Endothelial cell (in vitro differentiated cells): ENCODE measurements at regions not wholly inside any gene's neighbourhood (a gene's known extent, or its start where the extent isn't known, plus 50 kb on each side); places are given as distances from the start of the nearest gene placed in this dataset.

Experiments used
- DNase-seq: peaks from one replicate; pipeline ENCODE4 v3.0.0; 2021; ENCODE audit warnings: low spot score
- H3K27ac Mint-ChIP-seq: one replicate; pipeline ENCODE4 v1.8.0; 2021; ENCODE audit warnings: mixed read lengths, inconsistent platforms; ENCODE audit not compliant: unreplicated experiment
- H3K27me3 Mint-ChIP-seq: one replicate; pipeline ENCODE4 v1.8.0; 2021; ENCODE audit warnings: mild to moderate bottlenecking, moderate library complexity, mixed read lengths, inconsistent platforms; ENCODE audit not compliant: unreplicated experiment
- H3K36me3 Mint-ChIP-seq: one replicate; pipeline ENCODE4 v1.8.0; 2021; ENCODE audit warnings: mild to moderate bottlenecking, low read depth, mixed read lengths, inconsistent platforms; ENCODE audit not compliant: unreplicated experiment
- H3K4me1 Mint-ChIP-seq: one replicate; pipeline ENCODE4 v1.8.0; 2021; ENCODE audit warnings: mild to moderate bottlenecking, mixed read lengths, inconsistent platforms; ENCODE audit not compliant: unreplicated experiment
- H3K4me3 Mint-ChIP-seq: one replicate; pipeline ENCODE4 v1.8.0; 2021; ENCODE audit warnings: mild to moderate bottlenecking, mixed read lengths, inconsistent platforms; ENCODE audit not compliant: unreplicated experiment
- H3K9me3 Mint-ChIP-seq: one replicate; pipeline ENCODE4 v1.8.0; 2021; ENCODE audit warnings: mixed read lengths, inconsistent platforms; ENCODE audit not compliant: unreplicated experiment
- CTCF ChIP-seq: fragments of 200-600 bp; sonication (generic); IDR thresholded peaks from one replicate; pipeline ENCODE4 v1.5.0; 2021; ENCODE audit warnings: antibody characterized with exemption; ENCODE audit not compliant: unreplicated experiment

GRCh38 chr5:118199801-118200200, 788.5 kb downstream of the DTWD2 start:
- Mint-ChIP-seq H3K36me3 (no peaks in the 10 kb centered on the region), H3K27me3 (peaks cover 1% of the 10 kb centered on the region), H3K4me3 (no peak overlapping the region), H3K4me1 (peaks cover 10% of the 10 kb centered on the region), H3K27ac (no peak overlapping the region), H3K9me3 (no peaks in the 10 kb centered on the region)
- no peak for DNase-seq
- no peak for TF ChIP-seq CTCF

- DNase-seq = no peak
- Mint-ChIP-seq H3K4me3 (no peak overlapping the region), H3K27me3 (no peaks in the 10 kb centered on the region), H3K27ac (no peak overlapping the region), H3K9me3 (no peaks in the 10 kb centered on the region), H3K36me3 (no peaks in the 10 kb centered on the region), H3K4me1 (no peaks in the 10 kb centered on the region)
- TF ChIP-seq CTCF = no peak
Observed at GRCh38 chr5:118196229-118196628, 792.1 kb downstream of the DTWD2 start.

- H3K27ac Mint-ChIP-seq = no peak overlapping the region
- H3K36me3 Mint-ChIP-seq = no peaks in the 10 kb centered on the region
- TF ChIP-seq CTCF = no peak
- no peaks in the 10 kb centered on the region for H3K4me1 Mint-ChIP-seq
- H3K9me3 Mint-ChIP-seq = no peaks in the 10 kb centered on the region
- no peak overlapping the region for H3K4me3 Mint-ChIP-seq
- H3K27me3 Mint-ChIP-seq = no peaks in the 10 kb centered on the region
- no peak for DNase-seq
Observed at GRCh38 chr5:118195211-118195610, 793.1 kb downstream of the DTWD2 start.

GRCh38 chr5:118193194-118193905, 795.0 kb downstream of the DTWD2 start:
- Mint-ChIP-seq H3K36me3 (no peaks in the 10 kb centered on the region), H3K4me3 (no peak overlapping the region), H3K27me3 (no peaks in the 10 kb centered on the region), H3K27ac (no peak overlapping the region), H3K9me3 (no peaks in the 10 kb centered on the region), H3K4me1 (no peaks in the 10 kb centered on the region)
- no peak for DNase-seq
- no peak for TF ChIP-seq CTCF

- Mint-ChIP-seq H3K9me3 (no peaks in the 10 kb centered on the region), H3K27me3 (no peaks in the 10 kb centered on the region), H3K36me3 (no peaks in the 10 kb centered on the region), H3K4me3 (no peak overlapping the region), H3K27ac (no peak overlapping the region), H3K4me1 (no peaks in the 10 kb centered on the region)
- TF ChIP-seq CTCF = no peak
- no peak for DNase-seq
Observed at GRCh38 chr5:118185018-118185417, 803.3 kb downstream of the DTWD2 start.
